NCI-H2029 (cell line): ENCODE measurements at regions not wholly inside any gene's neighbourhood (a gene's known extent, or its start where the extent isn't known, plus 50 kb on each side); places are given as distances from the start of the nearest gene placed in this dataset.
"Not testable (repeated sequence)": the region's sequence is repeated elsewhere in the genome, so short reads cannot be mapped to it uniquely, and the experiment has no call there.

Experiments used
- DNase-seq: peaks from one replicate; lab custom pipeline; 2025; lab: John Stamatoyannopoulos, UW

DNA sequence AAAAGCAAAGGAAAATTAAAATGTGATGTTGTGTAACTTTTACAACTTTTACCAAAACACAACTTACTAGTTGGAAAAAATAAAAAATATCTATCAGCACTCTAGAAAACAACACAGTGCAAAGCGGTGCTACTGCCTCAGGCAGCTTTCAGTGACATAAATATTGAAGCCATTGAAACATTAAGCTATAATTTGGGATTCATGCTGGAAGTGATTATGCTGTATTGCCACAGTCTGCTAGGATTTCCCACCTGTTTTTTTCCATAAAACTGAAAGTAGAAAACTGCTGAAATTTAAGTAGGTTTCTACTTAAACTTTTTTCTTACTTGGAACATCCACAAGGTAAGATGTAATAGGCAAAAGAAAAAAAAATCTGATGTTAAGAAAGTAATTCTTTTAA is 674.4 kb downstream of the KCNT2 start:
- no peak for DNase-seq

DNA sequence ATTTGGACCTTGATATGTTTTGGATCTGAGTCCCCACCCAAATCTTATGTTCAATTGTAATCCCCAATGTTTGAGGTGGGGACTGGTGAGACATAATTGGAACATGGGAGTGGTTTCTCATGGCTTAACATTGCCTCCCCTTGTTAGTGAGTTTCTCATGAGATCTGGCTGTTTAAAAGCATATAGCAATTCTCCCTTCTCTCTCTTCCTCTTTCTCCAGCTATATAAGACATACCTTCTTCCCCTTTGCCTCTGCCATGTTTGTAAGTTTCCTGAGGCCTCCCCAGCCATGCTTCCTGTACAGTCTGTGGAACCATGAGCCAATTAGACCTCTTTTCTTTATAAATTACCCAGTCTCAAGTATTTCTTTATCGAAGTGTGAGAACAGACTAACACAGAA is 692.4 kb downstream of the KCNT2 start:
- DNase-seq: no peak

DNA sequence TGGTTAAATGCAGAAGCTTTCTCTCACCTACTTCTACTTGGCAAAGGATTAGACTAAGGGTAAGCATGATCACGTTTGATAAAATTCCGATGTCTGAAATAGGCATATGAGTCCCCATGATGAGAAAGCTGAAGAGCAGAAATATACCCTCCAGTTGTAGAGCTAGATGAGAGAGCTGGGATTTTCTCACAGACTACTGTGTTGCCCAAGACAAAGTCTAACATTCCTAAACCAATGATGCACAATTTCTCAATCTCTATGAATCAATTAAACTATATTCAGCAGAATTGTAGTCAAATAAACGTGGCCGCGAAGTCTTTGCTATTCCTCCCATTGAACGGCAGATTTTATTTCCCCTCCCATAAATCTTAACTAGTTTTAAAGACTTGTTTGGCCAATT is 699.2 kb downstream of the KCNT2 start:
- DNase-seq: no peak

DNA sequence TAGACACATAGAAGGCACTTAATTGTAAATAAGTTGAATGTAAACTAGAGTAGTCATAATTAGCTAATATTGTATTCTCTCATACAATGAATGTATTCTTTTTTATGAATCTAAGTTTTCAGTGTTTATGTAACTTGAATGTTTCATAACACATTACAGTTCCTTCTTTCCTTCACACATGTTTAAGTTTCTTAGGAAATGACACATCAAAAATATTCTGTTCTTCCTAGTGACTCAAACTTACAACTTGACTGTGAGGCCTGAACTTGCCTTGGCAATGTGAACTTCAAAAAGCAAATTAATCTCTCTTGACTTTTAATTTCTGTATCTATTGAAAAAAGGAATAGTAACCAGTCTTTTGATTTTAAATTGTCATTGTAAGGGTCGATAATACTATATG is 700.1 kb downstream of the KCNT2 start:
- DNase-seq: no peak

DNA sequence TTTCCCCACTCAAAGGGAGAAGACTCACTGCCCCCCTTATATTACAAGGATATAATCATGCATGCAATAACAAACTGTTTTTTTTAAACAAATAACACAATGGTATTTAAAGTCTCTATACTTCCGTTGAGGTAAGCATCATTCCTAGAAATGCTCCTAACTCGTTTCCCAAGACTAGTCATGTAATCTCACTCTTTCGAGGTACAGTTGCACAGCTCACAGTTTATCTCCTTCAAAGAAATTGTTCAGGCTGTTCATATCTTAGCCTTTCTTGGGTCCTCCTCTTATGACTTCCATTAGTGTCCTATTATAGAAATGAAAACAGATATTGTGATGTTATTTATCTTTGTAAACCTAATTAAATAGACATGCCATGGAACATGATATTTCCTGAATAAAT is 705.0 kb downstream of the KCNT2 start:
- DNase-seq: no peak

DNA sequence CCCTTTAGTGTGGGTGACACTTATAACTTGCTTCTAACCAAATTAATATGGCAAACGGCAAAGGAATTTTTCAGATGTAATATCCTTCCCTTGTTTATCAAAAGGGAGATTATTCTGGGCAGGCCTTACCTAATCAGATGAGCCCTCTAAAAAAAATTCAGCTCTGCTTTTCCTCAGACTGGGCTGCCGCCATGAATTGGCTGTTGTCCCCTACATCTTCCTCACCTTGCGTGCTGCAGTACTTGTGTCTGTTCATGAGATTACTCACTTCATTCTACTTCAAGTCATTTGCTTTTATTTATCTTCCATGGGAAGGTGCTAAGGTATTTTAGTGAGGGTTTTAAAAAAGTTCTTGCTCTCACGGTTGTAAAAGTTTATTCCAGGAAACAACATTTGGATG is 705.5 kb downstream of the KCNT2 start:
- DNase-seq: no peak

DNA sequence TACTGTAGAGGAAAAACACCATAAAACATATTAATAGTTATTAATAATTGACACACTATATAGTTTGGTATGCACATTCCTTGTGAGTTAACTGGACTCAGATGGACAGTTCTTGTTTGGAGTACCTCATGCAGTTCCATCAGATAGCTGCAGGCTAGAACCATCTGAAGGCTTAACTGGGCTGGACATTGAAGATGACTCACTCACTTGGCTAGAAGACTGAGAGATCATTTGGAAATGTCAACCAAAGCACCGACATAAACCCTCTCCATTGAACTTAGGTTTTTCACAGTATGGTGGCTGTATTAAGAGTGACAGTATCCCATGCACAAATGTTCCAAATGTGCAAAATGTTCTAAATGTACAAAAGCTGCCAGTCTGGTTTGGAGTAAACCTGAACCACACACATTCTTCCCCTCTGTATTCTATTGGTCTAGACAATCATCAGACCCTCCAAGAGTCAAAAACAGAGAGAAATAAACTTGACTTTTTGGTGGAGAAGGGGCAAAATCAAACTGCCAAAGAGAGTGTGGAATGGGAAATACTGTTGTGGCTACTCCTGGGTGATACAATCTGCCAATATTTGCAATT is 708.4 kb downstream of the KCNT2 start:
- no peak for DNase-seq

DNA sequence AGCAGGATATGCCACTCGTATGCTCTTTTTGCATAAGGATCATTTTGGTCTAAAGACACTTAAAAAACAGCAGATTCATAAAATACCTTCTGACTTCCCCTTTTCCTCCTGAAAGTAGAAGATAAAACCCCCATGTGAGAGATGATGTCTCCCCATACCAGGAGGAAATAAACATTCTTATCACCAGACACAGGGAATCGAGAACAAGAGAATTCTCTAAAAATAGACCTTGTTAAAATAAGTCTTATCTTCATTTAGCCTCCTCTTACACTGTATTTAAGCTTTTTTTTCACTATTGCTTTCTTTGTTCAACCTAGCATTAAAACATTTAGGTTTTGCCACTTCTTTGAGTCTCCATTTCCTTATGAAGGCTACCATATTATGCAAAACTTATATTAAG is 709.3 kb downstream of the KCNT2 start:
- DNase-seq: no peak

DNA sequence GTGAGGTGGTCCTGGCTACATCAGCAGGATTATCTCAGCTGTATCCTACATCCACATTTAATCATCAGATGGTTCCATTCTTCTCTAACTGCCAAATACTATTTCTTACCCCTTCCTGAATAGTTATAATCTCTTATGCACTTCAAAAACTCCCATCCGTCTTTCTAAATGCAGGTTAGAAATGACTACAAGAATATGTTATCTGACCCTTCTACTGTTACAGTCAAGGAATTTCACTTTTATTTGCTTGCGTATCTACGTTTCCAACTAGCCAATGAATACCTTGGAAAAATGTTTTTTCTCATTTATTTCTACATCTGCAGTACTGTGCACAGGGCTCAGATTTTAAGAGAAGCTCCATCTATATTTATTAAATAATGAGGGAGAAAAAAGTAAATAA is 709.9 kb downstream of the KCNT2 start:
- no peak for DNase-seq

DNA sequence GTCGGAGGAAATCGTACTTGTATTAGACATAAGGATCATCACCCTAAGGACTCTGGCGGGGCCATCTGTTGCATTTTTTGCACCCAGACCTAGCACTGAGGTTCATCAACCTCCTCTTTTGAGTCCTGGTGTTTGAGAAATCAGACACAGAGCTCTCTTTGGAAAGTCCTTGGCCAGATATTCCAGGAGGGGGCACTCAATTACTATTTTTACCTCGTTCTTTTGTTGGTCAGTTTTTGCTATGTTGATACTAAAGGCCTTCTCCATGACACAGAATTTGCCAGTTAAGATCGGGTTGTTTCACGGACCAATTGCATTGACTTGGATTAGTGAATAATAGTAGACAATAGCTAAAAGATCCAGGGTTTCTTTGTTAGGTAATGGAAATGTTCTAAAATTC is 711.2 kb downstream of the KCNT2 start:
- no peak for DNase-seq

DNA sequence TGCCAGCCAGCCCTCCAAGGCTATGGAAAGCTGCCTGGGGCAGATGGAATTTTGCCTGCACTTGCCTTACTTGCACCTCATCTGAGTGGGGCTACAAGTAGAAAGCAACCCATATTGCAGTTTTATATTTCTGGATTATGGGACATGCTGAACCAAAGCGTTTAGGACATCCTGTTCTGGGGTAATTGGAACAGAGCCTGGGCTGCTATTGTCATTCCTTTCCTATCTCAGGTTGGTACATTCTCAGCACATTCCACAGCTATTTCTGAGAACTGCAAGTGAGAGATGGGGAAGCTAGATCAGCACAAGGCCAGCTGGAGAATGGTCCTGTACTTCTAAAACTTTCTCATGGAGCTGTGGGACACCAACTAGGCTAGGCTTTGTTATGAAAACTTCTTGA is 713.8 kb downstream of the KCNT2 start:
- no peak for DNase-seq

DNA sequence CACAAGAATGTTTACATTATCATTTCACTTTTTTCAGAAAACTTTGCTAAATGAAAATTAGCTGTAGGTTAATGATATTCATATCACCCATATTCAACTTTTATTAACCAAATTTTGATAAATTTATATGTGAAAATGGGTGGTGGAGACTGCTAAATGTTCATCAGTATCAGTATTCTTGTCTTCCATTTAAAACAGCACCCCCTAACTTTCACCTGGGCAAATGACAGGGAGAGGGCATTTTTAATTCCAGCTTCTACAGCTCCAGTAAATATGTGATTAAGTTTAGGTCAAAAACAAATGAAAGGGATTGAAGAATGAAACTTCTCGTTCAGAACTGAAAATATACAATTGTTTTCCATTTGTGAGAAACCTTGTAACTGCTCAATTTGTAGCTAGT is 722.2 kb downstream of the KCNT2 start:
- DNase-seq: no peak

DNA sequence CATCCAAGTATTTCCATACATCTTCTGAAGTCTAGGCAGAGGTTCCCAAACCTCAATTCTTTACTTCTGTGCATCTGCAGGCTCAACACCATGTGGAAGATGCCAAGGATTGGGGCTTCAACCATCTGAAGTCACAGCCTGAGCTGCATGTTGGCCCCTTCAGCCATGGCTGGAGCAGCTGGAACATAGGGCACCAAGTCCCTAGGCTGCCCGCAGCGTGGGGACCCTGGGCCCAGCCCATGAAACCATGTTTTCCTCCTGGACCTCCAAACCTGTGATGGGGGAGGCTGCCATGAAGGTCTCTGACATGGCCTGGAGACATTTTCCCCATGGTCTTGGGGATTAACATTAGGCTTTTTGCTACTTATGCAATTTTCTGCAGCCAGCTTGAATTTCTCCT is 729.8 kb downstream of the KCNT2 start:
- DNase-seq: no peak

DNA sequence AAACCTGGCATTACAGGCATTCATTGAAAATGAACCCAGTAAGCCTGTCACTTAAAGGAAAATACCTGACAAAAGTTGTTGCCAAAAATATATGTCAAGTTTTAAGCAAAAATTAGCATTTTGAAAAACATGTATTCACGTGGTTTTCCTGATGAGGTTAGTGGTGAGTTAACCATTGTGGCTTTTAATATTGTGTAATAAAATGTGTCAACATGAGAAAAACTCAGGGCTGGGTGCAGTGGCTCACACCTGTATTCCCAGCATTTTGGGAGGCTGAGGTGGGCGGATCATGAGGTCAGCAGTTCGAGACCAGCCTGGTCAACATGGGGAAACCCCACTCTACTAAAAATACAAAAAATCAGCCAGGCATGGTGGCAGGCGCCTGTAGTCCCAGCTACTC is 731.4 kb downstream of the KCNT2 start:
- no peak for DNase-seq

DNA sequence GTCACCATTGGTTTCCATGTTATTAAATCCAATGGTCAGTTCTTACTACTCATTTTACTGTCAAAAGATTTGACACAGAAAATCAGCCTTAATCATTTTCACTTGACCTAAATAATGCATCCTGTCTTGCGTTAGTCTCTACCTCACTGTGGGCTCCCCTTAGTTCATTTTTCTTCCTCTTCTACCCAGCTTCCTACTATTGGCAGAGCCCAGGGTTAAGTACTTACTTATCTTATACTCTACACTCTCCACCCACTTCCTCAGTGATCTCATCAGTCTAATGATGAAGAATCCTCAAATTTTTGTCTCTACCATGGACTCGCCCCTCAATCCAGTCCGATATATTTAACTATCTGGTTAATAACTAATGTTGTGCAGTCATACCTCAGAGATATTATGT is 735.9 kb downstream of the KCNT2 start:
- DNase-seq: no peak

DNA sequence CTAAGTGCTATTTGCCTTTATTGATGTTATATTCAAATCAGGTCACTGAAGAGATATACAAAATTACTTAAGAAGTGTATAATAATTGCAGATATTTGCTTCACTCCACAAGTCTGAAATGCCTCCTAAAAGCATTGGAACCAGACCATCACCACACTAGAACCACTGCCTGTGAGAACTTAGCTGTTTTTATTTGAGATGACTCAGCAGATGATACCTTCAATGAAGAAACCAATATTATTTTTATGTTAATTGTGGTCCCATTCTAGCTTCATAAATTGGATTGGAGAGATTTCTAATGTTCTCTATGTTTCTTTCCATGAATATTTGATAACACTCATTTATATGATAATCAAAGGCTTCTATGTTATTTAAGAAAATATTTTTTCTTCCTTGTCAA is 740.6 kb downstream of the KCNT2 start:
- DNase-seq: no peak

DNA sequence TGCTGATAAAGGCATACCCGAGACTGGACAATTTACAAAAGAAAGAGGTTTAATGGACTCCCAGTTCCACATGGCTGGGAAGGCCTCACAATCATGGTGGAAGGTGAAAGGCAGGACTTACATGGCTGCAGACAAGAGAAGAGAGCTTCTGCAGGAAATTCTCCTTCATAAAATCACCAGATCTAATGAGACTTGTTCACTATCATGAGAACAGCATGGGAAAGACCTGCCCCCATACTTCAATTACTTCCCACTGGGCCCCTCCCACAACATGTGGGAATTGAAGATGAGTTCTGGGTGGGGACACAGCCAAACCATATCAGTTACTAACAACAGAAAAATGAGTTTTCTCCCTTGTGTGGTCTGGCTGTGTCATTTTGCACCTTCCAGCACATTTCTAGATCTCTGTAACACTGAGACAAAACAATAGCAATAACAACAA is 741.4 kb downstream of the KCNT2 start:
- DNase-seq: no peak

DNA sequence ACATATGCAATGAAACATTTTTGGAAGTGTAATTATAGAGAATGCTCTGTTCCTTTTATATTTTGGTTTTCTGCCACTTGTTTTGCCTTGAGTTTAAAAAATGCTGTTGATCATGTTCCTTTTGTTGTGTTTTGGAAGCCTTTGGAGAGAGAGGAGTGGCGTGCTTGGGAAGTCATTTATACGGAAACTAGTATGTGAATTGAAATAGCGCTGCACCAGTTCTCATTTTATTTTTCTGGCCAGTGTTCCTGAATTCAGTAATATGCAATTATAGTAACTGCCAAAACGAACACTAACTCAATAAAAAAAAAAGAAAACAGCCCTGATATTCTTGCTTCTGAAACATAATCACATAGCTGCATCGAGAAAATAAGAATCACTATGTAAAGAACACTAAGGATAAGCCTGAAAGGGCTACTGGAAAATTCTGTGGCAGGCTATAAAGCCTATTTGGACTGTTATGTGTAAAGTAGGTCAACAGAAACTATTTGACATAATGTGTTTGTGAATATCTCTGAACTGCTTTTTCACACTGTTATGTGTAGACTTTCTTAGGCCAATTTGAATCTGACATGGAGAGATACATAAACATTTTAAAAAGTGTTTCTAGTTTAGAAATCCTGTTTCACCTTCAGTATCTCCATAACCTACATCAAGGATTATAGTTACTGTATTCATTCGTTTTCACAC is 742.0 kb downstream of the KCNT2 start:
- DNase-seq: no peak

DNA sequence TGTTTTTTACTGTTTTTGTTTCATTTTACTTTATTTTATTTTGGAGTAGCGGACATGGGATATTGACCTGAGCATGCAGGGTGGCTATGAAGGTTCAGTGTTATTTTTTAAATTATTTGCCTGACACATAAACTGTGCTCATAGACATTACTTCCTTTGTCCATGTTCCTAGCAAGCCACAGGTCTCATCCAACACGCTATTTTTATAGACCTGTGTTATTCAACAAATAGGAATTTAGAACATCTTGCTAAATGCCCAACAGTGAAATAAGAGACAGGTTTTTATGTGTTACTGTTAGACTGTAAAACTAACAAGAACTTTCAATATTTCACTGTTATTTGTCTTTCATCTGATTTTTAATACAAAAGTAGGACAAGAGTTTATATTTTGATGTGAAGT is 756.4 kb downstream of the KCNT2 start:
- DNase-seq: no peak

DNA sequence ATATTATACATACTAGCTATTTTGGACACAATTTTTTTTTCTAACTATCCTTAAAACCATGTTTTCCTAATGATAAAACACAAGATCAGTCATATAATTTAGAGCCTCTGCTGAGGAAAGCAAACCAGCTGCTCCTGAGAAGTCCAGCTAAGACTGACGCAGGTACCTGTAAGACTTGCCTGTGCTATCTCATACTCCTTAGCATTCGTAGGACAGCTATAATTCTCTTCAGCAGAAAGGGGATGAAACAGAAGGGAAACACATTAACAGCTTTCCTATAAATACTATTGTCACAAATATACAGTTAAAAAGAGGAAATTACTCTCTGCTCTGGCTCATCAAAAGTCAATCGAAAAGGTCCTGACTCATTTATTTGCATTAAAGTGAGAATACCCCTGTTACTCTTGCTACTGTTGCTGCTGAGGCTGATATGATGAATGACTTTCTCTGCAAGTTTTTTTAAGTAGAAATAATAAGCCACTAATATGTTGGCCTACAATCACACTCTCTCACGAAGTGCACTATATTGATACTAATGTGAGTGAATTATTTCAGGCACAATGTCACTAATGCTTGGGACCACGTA is 757.1 kb downstream of the KCNT2 start:
- DNase-seq: no peak

DNA sequence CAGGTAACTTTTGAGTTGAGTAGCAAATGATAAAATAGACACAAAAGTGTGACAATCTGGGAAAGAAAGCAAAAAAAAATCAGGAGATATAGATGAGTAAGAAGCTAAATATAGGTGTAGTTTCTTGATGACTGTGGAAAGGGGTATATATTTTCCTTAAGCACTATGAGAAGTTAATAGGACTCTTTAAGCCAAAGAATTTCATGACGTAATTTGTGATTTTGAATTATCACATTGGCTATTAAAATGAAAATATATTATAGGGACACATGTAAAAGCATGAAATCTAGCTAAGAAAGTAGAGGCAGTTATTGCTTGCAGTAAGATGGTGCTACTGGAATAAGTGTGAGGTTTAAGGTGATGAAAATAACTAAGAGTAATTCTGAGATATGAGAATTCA is 759.1 kb downstream of the KCNT2 start:
- DNase-seq: no peak

DNA sequence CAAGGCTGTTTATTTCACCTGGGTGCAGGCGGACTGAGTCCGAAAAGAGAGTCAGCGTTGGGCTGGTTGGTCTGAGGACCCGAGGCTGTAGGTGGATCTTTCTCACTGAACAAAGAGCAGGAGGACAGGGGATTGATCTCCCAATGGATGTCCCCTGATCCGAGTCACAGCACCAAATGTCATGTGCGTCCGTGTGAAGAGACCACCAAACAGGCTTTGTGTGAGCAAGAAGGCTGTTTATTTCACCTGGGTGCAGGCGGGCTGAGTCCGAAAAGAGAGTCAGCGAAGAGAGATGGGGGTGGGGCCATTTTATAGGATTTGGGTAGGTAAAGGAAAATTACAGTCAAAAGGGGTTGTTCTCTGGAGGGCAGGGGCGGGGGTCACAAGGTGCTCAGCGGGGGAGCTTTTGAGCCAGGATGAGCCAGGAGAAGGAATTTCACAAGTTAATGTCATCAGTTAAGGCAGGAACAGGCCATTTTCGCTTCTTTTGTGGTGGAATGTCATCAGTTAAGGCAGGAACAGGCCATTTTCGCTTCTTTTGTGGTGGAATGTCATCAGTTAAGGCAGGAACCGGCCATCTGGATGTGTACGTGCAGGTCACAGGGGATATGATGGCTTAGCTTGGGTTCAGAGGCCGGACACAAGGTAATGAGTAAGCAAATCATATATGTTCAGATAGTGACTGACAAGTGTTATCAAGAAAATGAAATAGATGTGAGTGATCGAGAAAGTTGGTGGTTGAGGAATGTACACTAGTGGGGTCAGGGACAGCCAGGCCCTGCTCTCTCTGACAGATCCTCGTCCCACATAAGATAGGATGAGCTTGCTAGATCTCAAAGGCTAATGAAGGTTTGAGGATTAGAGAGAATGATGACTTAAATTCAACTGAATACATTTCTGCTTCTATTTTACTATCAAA is 760.0 kb downstream of the KCNT2 start:
- DNase-seq: not testable (repeated sequence)

DNA sequence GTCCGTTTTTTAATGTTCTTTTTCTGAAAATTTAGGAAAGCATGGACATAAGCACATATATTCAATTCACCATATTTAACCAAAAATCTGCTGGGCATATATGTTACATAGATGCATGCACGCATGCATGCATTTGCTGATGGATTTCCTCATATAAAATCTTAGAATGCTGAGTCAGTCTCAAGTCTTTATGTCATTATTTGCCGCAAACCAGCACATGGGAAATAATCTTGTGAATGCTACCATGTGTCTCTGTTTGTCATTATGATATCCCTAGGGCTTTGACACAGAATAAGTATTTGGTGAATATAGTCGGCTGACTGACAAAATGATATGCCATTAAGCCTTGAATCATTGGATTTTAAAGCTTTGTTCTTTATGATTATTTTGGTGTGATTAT is 776.5 kb downstream of the KCNT2 start:
- no peak for DNase-seq
